OCI-M2 (cell line): ENCODE measurements at regions not wholly inside any gene's neighbourhood (a gene's known extent, or its start where the extent isn't known, plus 50 kb on each side); places are given as distances from the start of the nearest gene placed in this dataset.
A peak's percentile ranks its signal among the peaks of the same experiment; 100 is the strongest.
"Not testable (repeated sequence)": the region's sequence is repeated elsewhere in the genome, so short reads cannot be mapped to it uniquely, and the experiment has no call there.

Source experiments
- DNase-seq: peaks from one replicate; lab custom pipeline; 2025; ENCODE audit not compliant: unreplicated experiment; lab: John Stamatoyannopoulos, UW

- DNase-seq: no peak
These were observed 296.4 kb downstream of the ADAMTS20 start for GRCh38 chr12:43255522-43256111.

GRCh38 chr12:43252585-43252984 lies 299.4 kb downstream of the ADAMTS20 start:
- no peak for DNase-seq

- no peak for DNase-seq
These were observed 306.1 kb downstream of the ADAMTS20 start for GRCh38 chr12:43245947-43246346.

- no peak for DNase-seq
These were observed 310.0 kb downstream of the ADAMTS20 start for GRCh38 chr12:43241986-43242385.

GRCh38 chr12:43238281-43238680 lies 313.7 kb downstream of the ADAMTS20 start:
- no peak for DNase-seq

- DNase-seq: no peak
These were observed 314.6 kb downstream of the ADAMTS20 start for GRCh38 chr12:43237238-43237879.

GRCh38 chr12:43235721-43236120 lies 316.3 kb downstream of the ADAMTS20 start:
- no peak for DNase-seq

DNA sequence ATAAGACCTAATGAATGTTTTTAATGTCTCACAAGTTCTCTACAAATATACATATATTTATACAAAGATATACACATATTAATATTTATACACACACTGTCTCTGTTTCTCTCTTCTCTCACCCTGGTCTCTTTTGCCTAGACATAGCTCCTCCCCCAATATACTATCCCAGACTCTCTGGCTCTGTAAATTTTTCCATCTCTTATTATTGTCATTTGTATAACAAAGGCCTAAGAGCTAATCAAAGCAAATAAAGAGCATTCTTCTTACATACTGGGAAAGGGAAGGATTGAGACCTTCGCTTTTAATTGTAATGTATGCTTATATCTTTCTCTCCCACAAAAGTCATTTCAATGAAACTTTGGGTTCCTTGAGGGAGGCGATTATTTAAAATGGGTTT lies 318.1 kb downstream of the ADAMTS20 start:
- no peak for DNase-seq

GRCh38 chr12:43226151-43226550 lies 325.9 kb downstream of the ADAMTS20 start:
- DNase-seq: no peak

- not testable (repeated sequence) for DNase-seq
These were observed 327.7 kb downstream of the ADAMTS20 start for GRCh38 chr12:43224190-43224805.

GRCh38 chr12:43222796-43223195 lies 329.2 kb downstream of the ADAMTS20 start:
- no peak for DNase-seq

- no peak for DNase-seq
These were observed 330.8 kb downstream of the ADAMTS20 start for GRCh38 chr12:43221216-43221615.

GRCh38 chr12:43216490-43216889 lies 335.5 kb downstream of the ADAMTS20 start:
- DNase-seq: no peak

DNA sequence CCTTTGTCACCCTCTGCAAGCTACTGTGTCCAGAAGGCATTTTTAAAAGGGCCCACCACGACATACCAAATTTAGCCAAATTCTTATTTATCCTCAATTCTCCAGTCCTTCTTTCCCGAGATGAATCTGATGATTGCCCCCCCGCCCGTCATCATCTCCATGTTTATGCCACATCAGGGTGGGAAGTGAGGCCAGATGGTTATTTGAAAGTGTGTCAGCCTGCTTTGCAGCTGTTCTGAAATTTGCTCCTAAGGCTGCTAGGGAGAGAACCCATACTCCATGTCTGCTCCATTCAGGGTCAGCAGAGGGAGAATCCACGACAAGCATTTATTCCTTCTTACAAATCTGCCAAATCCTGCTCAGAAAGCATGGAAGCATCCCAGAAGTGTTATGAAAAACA lies 337.8 kb downstream of the ADAMTS20 start:
- DNase-seq: no peak

- DNase-seq: no peak
These were observed 338.4 kb downstream of the ADAMTS20 start for GRCh38 chr12:43213608-43214007.

- peak; percentile 17 for DNase-seq
These were observed 341.4 kb downstream of the ADAMTS20 start for GRCh38 chr12:43210485-43211192.

- no peak for DNase-seq
These were observed 343.4 kb downstream of the ADAMTS20 start for GRCh38 chr12:43208627-43209026.

DNA sequence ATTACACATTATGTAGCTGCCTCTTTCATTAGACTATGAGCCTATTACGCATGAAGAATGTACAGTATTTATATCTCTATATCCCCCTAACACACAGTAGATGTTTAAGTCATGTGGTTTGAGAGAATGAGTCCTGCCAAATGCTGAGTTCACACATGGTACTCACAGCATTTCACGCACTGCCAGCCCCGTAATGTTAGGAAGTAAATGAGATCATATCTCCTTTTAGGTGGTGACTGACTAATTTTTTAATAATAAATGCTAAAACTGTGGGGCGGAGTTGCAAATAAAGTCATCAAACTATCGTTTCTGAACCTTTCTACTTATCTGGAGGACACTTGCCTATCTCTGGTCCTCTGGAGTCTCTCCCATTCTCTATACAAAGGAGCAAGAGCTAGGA lies 343.8 kb downstream of the ADAMTS20 start:
- DNase-seq: no peak

DNA sequence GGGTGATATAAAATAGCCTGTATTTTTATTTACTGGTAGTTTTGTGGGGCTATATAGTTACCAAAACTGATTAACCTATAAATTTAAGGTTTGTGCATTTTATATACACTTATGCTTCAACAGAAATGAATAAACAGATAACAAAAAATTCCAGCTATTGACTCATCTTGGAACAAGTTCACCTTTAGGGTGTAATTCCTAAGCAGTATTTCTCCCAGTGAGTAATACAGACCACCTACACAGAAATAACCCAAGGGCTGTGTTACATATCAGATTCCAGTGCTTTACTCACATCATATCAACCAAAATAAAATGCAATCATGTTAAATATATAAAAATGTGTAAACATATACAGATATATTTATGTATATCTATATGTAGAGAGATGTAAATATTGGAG lies 345.6 kb downstream of the ADAMTS20 start:
- DNase-seq: no peak

DNA sequence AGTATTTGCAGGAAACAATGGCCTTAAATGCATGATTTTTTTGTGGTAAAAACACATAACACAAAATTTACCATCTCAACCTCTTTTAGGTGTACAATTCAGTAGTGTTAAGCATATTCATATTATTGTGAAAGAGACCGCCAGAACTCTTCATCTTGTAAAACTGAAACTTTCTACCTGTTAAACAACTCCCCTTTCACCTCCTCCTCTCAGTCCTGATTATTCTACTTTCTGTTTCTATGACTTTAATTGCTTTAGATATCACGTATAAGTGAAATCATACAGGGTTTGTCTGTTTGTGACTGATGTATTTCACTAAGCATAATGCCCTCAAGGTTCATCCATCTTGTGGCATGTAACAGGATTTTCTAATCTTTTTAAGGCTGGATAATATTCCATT lies 353.4 kb downstream of the ADAMTS20 start:
- no peak for DNase-seq

DNA sequence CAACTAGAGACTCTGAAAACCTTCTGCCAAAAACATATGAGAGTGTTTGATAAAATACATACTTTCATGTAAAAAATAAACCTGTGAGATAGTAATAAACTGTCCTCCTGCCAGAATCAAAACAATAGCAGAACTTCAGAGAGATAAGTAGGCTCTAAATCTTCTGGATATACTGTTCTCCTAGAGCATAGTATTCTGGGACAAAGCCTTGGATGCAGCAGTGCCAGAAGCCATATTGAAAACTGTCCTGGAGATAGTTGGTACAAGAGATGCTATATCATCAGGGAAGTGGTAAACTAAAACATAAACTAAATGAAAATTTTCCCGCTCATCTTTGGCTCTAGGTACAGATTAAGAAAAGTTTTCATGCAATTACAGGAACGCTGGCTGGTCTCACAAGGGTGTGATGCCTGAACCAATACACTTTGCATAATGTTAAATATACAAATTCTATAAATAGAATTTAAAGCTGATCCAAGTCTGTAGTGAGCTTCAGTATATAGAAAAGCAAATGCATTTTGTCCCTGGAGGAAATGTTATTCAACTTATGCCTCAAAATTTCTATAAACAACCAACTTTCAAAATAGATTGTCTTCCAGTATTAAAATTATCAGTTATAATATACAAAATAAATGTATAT lies 355.6 kb downstream of the ADAMTS20 start:
- DNase-seq: no peak
